IMR-90 (cell line): ENCODE measurements at regions not wholly inside any gene's neighbourhood (a gene's known extent, or its start where the extent isn't known, plus 50 kb on each side); places are given as distances from the start of the nearest gene placed in this dataset.

ENCODE experiments used
- ATAC-seq: fragments of 200-7000 bp; cut with Tn5 transposase; 2 replicates; pipeline ENCODE4 v1.9.1; 2020; ENCODE audit warnings: low read depth, mild to moderate bottlenecking, moderate library complexity
- BruUV-seq: library from RNA; stranded (reverse); fragments of 400-500 nt; replicated peaks from 2 replicates; lab custom pipeline; 2021; lab: Mats Ljungman, UMichigan
- CTCF ChIA-PET: fragments of 300-600 bp; formaldehyde crosslinking; extraction: SDS; loops from one replicate; lab custom pipeline; 2021; ENCODE audit warnings: antibody characterized with exemption; lab: Yijun Ruan, JAX
- POLR2A ChIA-PET: fragments of 300-600 bp; sonication (Branson Sonifier 250); formaldehyde crosslinking; loops from one replicate; lab custom pipeline; 2022; ENCODE audit warnings: antibody characterized with exemption; ENCODE audit not compliant: unreplicated experiment; lab: Charles Lee
- DNase-seq: peaks from one replicate; pipeline ENCODE4 v3.0.0; 2013
- H2AFZ ChIP-seq: replicated peaks from 2 replicates; pipeline ENCODE3; 2013; ENCODE audit warnings: low read length, mild to moderate bottlenecking; ENCODE audit not compliant: poor library complexity
- H2AK5ac ChIP-seq: 2 replicates; pipeline ENCODE4 v1.6.1; 2013; ENCODE audit warnings: low read depth, low read length, inconsistent platforms
- H2AK9ac ChIP-seq: replicated peaks from 2 replicates; pipeline ENCODE3; 2013; ENCODE audit warnings: mild to moderate bottlenecking, low read depth, low read length, moderate library complexity; ENCODE audit not compliant: poor library complexity
- H2BK120ac ChIP-seq: 2 replicates; pipeline ENCODE4 v1.6.1; 2013; ENCODE audit warnings: low read depth, low read length, inconsistent platforms
- H2BK15ac ChIP-seq: 3 replicates; pipeline ENCODE4 v1.6.1; 2013; ENCODE audit warnings: low read depth, low read length, inconsistent platforms
- H2BK20ac ChIP-seq: 2 replicates; pipeline ENCODE4 v1.6.1; 2013; ENCODE audit warnings: low read depth, mild to moderate bottlenecking, inconsistent platforms, low read length, moderate library complexity
- H2BK5ac ChIP-seq: 2 replicates; pipeline ENCODE4 v1.6.1; 2013; ENCODE audit warnings: mild to moderate bottlenecking, low read depth, low read length, inconsistent platforms; ENCODE audit not compliant: poor library complexity, severe bottlenecking
- H3K14ac ChIP-seq: replicated peaks from 2 replicates; pipeline ENCODE4 v1.6.1; 2013; ENCODE audit warnings: low read depth, low read length, inconsistent platforms
- H3K18ac ChIP-seq: 2 replicates; pipeline ENCODE4 v1.6.1; 2013; ENCODE audit warnings: low read depth, low read length, control low read depth
- H3K23ac ChIP-seq: 2 replicates; pipeline ENCODE4 v1.6.1; 2013; ENCODE audit warnings: low read depth, low read length, inconsistent platforms
- H3K27ac ChIP-seq: 2 replicates; pipeline ENCODE4 v1.5.1; 2013; ENCODE audit warnings: mild to moderate bottlenecking, control low read depth, low read length; ENCODE audit not compliant: insufficient read depth
- H3K27me3 ChIP-seq: 2 replicates; pipeline ENCODE4 v1.6.1; 2013; ENCODE audit warnings: low read length; ENCODE audit not compliant: control insufficient read depth, insufficient read depth
- H3K36me3 ChIP-seq: 2 replicates; pipeline ENCODE4 v1.6.1; 2013; ENCODE audit warnings: low read length, mixed read lengths; ENCODE audit not compliant: control insufficient read depth, insufficient read depth
- H3K4ac ChIP-seq: 2 replicates; pipeline ENCODE4 v1.6.1; 2013; ENCODE audit warnings: low read depth, low read length, inconsistent platforms
- H3K4me1 ChIP-seq: 2 replicates; pipeline ENCODE4 v1.6.1; 2013; ENCODE audit warnings: low read length, mixed read lengths; ENCODE audit not compliant: control insufficient read depth, insufficient read depth
- H3K4me2 ChIP-seq: 2 replicates; pipeline ENCODE4 v1.6.1; 2013; ENCODE audit warnings: low read depth, mild to moderate bottlenecking, control low read depth, low read length, moderate library complexity
- H3K4me3 ChIP-seq: 2 replicates; pipeline ENCODE4 v1.5.1; 2013; ENCODE audit warnings: low read depth, mild to moderate bottlenecking, control low read depth, low read length, moderate library complexity; ENCODE audit not compliant: insufficient read depth
- H3K56ac ChIP-seq: 2 replicates; pipeline ENCODE4 v1.6.1; 2013; ENCODE audit warnings: low read length, inconsistent platforms; ENCODE audit not compliant: insufficient read depth; ENCODE audit errors: extremely low read depth
- H3K79me1 ChIP-seq, 2 experiments: 2 replicates each; pipeline ENCODE4 v1.6.1; 2013; ENCODE audit warnings: low read length in 2 of 2, inconsistent platforms in 1 of 2, low read depth in 1 of 2
- H3K9ac ChIP-seq: 2 replicates; pipeline ENCODE4 v1.6.1; 2013; ENCODE audit warnings: low read depth, low read length, control low read depth
- H3K9me1 ChIP-seq: 2 replicates; pipeline ENCODE4 v1.6.1; 2013; ENCODE audit warnings: low read length, inconsistent platforms; ENCODE audit not compliant: insufficient read depth
- H3K9me3 ChIP-seq: 2 replicates; pipeline ENCODE4 v1.6.1; 2013; ENCODE audit warnings: low read length; ENCODE audit not compliant: control insufficient read depth, insufficient read depth
- H4K20me1 ChIP-seq: 2 replicates; pipeline ENCODE4 v1.6.1; 2013; ENCODE audit warnings: low read length, inconsistent platforms; ENCODE audit not compliant: insufficient read depth
- H4K5ac ChIP-seq: 2 replicates; pipeline ENCODE4 v1.6.1; 2013; ENCODE audit warnings: mild to moderate bottlenecking, low read depth, low read length, control low read depth
- H4K8ac ChIP-seq, 2 experiments: 2 replicates each; pipeline ENCODE4 v1.6.1; 2013; ENCODE audit warnings: low read depth in 2 of 2, low read length in 2 of 2, control low read depth in 1 of 2, inconsistent platforms in 1 of 2
- H4K91ac ChIP-seq: 2 replicates; pipeline ENCODE4 v1.6.1; 2013; ENCODE audit warnings: low read depth, low read length, inconsistent platforms; ENCODE audit not compliant: insufficient read depth
- BHLHE40 ChIP-seq: fragments of 150-350 bp; IDR thresholded peaks from 2 replicates; pipeline ENCODE4 v1.6.1; 2016; ENCODE audit warnings: mild to moderate bottlenecking, low read depth, low read length
- CEBPB ChIP-seq: IDR thresholded peaks from 2 replicates; pipeline ENCODE4 v1.6.1; 2012; ENCODE audit warnings: low read depth, low read length, improper control_type of control experiment
- CHD1 ChIP-seq: IDR thresholded peaks from 2 replicates; pipeline ENCODE4 v1.6.1; 2012; ENCODE audit warnings: low read depth, low read length, improper control_type of control experiment
- FOS ChIP-seq: fragments of 150-350 bp; IDR thresholded peaks from 2 replicates; pipeline ENCODE4 v1.6.1; 2016; ENCODE audit warnings: low read depth, low read length
- MXI1 ChIP-seq: IDR thresholded peaks from 2 replicates; pipeline ENCODE4 v1.6.1; 2012; ENCODE audit warnings: low read depth, mild to moderate bottlenecking, low read length, moderate library complexity, borderline replicate concordance
- NFE2L2 ChIP-seq: fragments of 150-350 bp; IDR thresholded peaks from 2 replicates; pipeline ENCODE4 v1.6.1; 2016; ENCODE audit warnings: low read depth, mild to moderate bottlenecking, low read length
- POLR2A ChIP-seq: IDR thresholded peaks from 2 replicates; pipeline ENCODE4 v1.6.1; 2012; ENCODE audit warnings: mild to moderate bottlenecking, low read depth, low read length
- RAD21 ChIP-seq: IDR thresholded peaks from 2 replicates; pipeline ENCODE4 v1.6.1; 2012; ENCODE audit warnings: low read length, improper control_type of control experiment
- RCOR1 ChIP-seq: IDR thresholded peaks from 2 replicates; pipeline ENCODE4 v1.6.1; 2012; ENCODE audit warnings: mild to moderate bottlenecking, low read length, improper control_type of control experiment; ENCODE audit not compliant: insufficient replicate concordance
- RFX5 ChIP-seq: IDR thresholded peaks from 2 replicates; pipeline ENCODE4 v1.8.0; 2012; ENCODE audit warnings: low read depth, mild to moderate bottlenecking, low read length, moderate library complexity
- SMC3 ChIP-seq: fragments of 150-350 bp; IDR thresholded peaks from 2 replicates; pipeline ENCODE4 v1.6.1; 2016; ENCODE audit warnings: low read depth, mild to moderate bottlenecking, antibody characterized with exemption, low read length, moderate library complexity
- WGBS, 2 experiments: methylation state at CpG; one replicate each; pipeline versions ENCODE4 v1.1.5 to v1.1.7; 2013; ENCODE audit warnings: missing lambda C conversion rate in 2 of 2; ENCODE audit not compliant: insufficient read length in 1 of 2; ENCODE audit errors: extremely low coverage in 2 of 2; 5-methylcytosine and 5-hydroxymethylcytosine counted together
- dilution Hi-C: fragments of 300-500 bp; cut with HindIII; formaldehyde crosslinking; loops from one replicate; pipeline ENCODE4 v1.14.3; 2018; ENCODE audit warnings: low sequenced_read_pairs; ENCODE audit not compliant: unreplicated experiment
- in situ Hi-C: fragments of 300-500 bp; cut with MboI; formaldehyde crosslinking; loops from 3 replicates; pipeline ENCODE4 v1.14.3; 2019; ENCODE audit warnings: low sequenced_read_pairs, inconsistent platforms, mixed read lengths
- intact Hi-C: fragments of 100-400 bp; cut with micrococcal nuclease; formaldehyde crosslinking; loops from 2 replicates; pipeline ENCODE4 v1.10.0; 2022
- TF ChIP-seq, protein P1 (sequence below): fragments of 150-350 bp; IDR thresholded peaks from 2 replicates; pipeline ENCODE4 v1.6.1; 2016; ENCODE audit warnings: low read depth, mild to moderate bottlenecking, low read length, moderate library complexity, borderline replicate concordance
- TF ChIP-seq, protein P2 (sequence below): fragments of 150-350 bp; IDR thresholded peaks from 2 replicates; pipeline ENCODE4 v1.6.1; 2017; ENCODE audit warnings: mild to moderate bottlenecking, antibody characterized with exemption, low read length, low read depth
- TF ChIP-seq, protein P3 (sequence below): conservative IDR thresholded peaks from 2 replicates; pipeline ENCODE4 v1.5.1; 2012; ENCODE audit warnings: mild to moderate bottlenecking, low read depth, low read length, improper control_type of control experiment

DNA sequence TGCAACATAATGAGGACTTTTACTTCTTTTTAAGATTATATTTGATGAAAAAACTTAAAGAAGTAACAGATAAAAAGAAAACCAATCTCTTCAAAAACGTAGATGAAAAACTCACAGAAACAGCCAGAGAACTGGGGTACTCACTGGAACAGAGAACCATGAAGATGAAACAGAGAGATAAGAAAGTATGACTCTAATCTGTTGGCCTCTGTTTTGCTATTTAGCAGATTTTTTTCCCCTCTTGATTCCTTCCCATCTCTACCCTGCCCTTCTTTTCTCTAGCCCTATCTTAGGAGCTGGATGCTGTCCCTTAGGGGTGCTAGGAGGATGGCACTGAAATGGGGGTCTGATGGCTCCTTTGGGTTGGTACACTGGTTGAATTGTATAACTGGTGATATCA, 97.5 kb upstream of the FREM1 start:
- H2BK15ac ChIP-seq = no peak overlapping the region
- H2AFZ ChIP-seq = no peak overlapping the region
- no peak for DNase-seq
- no TSS peak for BruUV-seq
- H3K27me3 ChIP-seq = no peaks in the 10 kb centered on the region
- H4K8ac ChIP-seq = no peak overlapping the region
- no peak overlapping the region for H2AK5ac ChIP-seq
- H2AK9ac ChIP-seq = no peak overlapping the region
- dilution Hi-C loops (no loop called here), in situ Hi-C loops (no loop called here), intact Hi-C loops (no loop called here)
- H3K9me1 ChIP-seq = no peaks in the 10 kb centered on the region
- no peaks in the 10 kb centered on the region for H3K4me1 ChIP-seq
- no peak overlapping the region for H2BK20ac ChIP-seq
- H3K9ac ChIP-seq = no peak overlapping the region
- ChIA-PET POLR2A (no interaction called here), CTCF (no interaction called here)
- H3K9me3 ChIP-seq = no peaks in the 10 kb centered on the region
- no peaks in the 10 kb centered on the region for H4K20me1 ChIP-seq
- TF ChIP-seq, protein P1, sequence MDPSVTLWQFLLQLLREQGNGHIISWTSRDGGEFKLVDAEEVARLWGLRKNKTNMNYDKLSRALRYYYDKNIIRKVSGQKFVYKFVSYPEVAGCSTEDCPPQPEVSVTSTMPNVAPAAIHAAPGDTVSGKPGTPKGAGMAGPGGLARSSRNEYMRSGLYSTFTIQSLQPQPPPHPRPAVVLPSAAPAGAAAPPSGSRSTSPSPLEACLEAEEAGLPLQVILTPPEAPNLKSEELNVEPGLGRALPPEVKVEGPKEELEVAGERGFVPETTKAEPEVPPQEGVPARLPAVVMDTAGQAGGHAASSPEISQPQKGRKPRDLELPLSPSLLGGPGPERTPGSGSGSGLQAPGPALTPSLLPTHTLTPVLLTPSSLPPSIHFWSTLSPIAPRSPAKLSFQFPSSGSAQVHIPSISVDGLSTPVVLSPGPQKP = no peak
- TF ChIP-seq MXI1 (no peak), RCOR1 (no peak), FOS (no peak), RFX5 (no peak), RAD21 (no peak), BHLHE40 (no peak), NFE2L2 (no peak), SMC3 (no peak), POLR2A (no peak), CEBPB (no peak), CHD1 (no peak)
- TF ChIP-seq, protein P2, sequence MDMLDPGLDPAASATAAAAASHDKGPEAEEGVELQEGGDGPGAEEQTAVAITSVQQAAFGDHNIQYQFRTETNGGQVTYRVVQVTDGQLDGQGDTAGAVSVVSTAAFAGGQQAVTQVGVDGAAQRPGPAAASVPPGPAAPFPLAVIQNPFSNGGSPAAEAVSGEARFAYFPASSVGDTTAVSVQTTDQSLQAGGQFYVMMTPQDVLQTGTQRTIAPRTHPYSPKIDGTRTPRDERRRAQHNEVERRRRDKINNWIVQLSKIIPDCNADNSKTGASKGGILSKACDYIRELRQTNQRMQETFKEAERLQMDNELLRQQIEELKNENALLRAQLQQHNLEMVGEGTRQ = no peak
- TF ChIP-seq, protein P3, sequence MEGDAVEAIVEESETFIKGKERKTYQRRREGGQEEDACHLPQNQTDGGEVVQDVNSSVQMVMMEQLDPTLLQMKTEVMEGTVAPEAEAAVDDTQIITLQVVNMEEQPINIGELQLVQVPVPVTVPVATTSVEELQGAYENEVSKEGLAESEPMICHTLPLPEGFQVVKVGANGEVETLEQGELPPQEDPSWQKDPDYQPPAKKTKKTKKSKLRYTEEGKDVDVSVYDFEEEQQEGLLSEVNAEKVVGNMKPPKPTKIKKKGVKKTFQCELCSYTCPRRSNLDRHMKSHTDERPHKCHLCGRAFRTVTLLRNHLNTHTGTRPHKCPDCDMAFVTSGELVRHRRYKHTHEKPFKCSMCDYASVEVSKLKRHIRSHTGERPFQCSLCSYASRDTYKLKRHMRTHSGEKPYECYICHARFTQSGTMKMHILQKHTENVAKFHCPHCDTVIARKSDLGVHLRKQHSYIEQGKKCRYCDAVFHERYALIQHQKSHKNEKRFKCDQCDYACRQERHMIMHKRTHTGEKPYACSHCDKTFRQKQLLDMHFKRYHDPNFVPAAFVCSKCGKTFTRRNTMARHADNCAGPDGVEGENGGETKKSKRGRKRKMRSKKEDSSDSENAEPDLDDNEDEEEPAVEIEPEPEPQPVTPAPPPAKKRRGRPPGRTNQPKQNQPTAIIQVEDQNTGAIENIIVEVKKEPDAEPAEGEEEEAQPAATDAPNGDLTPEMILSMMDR = no peak
- no peak overlapping the region for H4K5ac ChIP-seq
- no peak overlapping the region for H4K91ac ChIP-seq
- H3K23ac ChIP-seq = no peak overlapping the region
- H3K56ac ChIP-seq = no peak overlapping the region
- no peak overlapping the region for H3K27ac ChIP-seq
- no CpG with 5 or more reads among the region's 1 CpG for WGBS, 2 experiments
- H2BK5ac ChIP-seq = no peak overlapping the region
- ATAC-seq = no peak
- H3K36me3 ChIP-seq = no peaks in the 10 kb centered on the region
- H3K14ac ChIP-seq = no peak overlapping the region
- H3K4me3 ChIP-seq = no peak overlapping the region
- no peaks in the 10 kb centered on the region for H3K79me1 ChIP-seq
- no peak overlapping the region for H2BK120ac ChIP-seq
- H3K4me2 ChIP-seq = no peak overlapping the region
- no peak overlapping the region for H3K4ac ChIP-seq
- no peak overlapping the region for H3K18ac ChIP-seq
